ENCODE measurements at regions not wholly inside any gene's neighbourhood (a gene's known extent, or its start where the extent isn't known, plus 50 kb on each side); places are given as distances from the start of the nearest gene placed in this dataset.
"Not testable (repeated sequence)": the region's sequence is repeated elsewhere in the genome, so short reads cannot be mapped to it uniquely, and the experiment has no call there.

DNA sequence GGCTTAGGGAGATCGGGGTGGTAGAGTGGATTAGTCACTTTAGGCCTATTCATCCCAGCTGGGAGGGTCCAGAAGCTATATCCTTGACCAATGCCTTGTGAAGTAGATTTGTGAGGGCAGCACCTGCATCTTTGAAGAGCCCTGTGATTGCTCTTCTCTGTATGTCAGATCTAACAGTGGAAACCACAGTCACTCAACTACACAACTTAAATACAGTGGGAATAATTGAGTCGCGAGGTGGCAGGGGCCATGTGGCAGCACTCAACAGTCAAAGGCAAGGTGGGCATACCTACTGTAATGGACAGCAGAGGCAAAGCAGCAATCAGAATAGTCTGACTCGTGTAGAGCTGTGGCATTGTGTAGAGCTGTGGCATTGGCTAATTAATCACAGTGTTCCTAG, 202.1 kb upstream of the KIF2A start:
- not testable (repeated sequence) for DNase-seq (ENCODE audit: low read depth)

DNA sequence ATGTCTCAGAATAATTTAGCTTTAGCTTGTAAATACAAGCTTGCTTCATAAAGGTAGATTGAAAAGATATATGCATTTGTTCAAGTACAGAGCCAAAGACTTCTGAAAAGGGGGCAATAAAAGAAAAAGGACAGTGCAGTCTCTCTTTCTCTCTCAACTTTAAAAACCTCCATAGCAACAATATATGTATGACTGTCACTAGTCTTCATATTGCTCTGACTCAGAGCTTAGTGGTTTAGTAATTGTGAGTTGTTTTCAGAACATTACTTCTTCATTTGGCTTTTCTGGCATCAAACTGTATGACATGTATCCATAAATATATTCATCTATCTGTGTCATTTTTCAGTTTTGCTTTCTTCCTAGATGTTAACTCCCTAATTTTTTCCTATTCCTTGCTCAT, 194.6 kb upstream of the KIF2A start:
- no peak for DNase-seq (ENCODE audit: low read depth)

DNA sequence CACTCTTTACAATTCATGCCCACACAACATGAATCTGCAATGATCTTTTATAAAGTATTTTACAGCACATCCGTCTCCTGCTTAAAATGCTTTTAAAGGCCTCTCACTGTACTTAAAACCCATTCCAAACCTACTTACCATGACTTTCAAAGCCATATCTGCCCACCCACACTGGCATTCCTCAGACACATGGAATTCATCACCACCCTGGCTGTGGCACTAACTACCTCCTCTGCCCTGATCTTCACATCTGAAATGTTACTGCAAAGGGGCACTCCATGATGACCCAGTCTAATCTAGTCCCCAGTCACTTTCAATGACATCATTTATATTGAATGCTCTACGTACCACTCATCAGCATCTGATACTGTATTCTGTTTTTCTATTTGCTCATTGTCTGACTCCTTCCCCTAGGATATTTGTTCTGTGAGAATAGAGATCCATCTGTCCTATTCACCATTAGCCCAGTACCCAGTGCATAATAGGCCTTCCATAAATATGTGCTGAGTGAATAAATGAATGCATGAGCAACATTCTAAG, 193.2 kb upstream of the KIF2A start:
- DNase-seq (ENCODE audit: low read depth), result no peak

DNA sequence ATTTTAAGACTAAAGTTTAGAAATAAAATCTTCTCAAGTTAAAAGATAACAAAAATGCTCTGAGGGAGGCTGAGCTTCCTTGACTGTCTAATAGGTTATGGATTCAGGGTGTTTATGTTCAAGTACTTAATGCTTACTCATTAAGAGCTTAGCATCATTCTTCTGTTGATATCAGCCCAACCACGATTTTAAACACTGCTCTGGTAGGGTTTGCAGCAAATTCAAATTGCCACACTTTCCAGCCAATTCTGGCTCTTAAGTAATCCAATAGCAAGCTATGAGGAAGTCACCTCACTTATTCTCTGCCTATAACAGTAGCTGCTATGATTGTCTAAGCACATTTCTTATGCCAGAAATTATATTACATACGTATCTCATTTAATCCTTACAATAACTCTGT, 191.0 kb upstream of the KIF2A start:
- no peak for DNase-seq (ENCODE audit: low read depth)

DNA sequence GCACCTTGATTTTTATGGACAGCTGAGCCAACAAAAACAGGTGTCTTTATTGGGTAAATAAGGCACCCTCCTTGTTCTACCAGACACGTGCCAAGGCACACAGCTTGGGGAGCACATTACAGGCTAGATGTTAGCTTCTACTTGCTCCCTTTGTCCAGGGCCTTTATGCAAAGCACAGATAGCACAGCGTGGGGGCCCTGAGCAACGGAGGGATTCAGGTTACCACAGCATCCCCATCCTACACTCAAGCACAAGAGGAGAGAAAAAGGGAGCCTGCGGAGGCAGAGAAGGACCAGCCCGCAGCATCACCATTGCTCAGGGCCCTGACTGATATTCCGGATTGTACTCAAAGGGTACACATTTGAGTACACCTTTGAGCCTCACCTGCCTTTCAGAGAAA, 181.7 kb upstream of the KIF2A start:
- DNase-seq (ENCODE audit: low read depth), result no peak

DNA sequence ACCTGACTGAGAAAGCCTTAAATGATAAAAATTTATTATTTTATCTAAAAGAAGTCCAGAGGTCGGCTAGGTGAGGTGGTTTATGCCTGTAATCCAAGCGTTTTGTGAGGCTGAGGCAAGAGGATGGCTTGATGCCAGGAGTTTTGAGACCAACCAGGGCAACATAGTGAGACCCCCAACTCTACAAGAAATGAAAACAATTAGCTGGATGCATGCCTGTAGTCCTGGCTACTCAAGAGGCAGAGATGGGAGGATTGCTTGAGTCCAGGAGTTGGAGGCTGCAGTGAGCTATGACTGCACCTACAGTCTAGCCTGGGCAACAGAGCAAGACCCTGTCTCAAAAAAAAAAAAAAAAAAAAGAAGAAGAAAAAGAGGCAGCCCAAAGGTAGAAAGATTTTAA, 179.9 kb upstream of the KIF2A start:
- DNase-seq (ENCODE audit: low read depth), result no peak

DNA sequence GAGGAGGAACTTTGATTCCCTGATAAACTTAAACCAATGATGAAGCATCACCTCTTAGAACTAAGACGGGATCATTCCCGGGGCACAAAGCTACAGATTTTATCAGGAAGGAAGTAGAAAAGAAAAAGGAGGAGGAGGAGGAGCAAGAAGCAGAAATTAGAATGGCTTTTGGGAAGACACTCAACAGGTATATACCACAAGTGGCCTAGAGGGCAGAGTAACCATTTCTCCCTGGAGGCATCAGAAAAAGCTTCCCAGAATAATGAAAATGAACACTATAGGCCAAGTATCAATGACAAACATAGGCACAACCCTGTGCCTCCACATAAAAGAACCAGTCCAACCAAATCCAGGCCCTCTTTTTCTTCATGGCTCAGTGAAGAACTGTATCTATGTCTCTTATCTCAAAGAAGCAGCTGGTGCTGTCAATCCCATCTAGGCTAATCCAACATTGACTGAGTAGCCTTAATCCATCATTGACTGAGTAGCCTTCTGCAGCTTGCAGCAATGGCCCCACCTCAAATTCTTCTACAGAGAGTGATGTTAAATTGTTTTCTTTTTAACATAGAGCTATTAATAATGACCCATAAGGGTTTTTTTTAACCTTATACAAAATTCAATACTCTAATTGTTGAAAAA, 178.8 kb upstream of the KIF2A start:
- DNase-seq (ENCODE audit: low read depth), result no peak

DNA sequence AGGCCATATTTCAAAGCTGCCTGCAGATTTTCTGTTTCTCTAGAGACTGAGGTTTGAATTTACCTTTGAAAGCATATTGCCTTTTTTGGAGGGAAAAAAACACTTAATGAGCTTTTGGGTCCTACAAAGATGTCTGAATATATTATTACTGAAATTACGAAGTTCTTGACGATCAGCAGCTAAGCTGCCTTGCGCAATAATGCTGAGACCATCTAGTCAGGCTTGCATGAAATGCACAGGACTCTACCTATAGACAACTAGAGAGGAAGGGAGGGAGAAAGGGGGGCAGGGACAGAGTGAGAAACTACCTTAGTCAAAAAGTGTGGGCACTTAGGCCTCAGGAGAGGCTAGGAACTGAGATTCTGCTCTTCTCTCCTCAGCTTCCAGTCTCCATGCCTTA, 175.9 kb upstream of the KIF2A start:
- DNase-seq (ENCODE audit: low read depth), result no peak

DNA sequence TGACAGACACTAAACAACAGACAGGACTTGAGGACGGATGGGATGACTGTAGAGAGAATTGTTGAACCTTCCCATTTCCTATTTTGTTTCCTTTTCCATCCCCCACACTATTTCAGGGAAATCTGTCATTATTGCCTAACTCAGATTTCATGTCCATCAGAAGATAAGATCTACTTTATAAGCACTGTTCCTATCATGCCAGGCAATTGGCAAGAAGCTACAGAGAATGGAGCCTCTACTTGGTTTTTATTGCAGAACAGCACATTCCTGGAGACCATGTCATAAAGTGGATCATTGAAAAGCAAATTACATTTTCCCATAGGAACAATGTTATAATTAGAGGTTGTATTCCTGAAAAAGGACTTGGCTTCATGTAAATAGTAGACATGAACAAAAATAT, 173.7 kb upstream of the KIF2A start:
- no peak for DNase-seq (ENCODE audit: low read depth)

DNA sequence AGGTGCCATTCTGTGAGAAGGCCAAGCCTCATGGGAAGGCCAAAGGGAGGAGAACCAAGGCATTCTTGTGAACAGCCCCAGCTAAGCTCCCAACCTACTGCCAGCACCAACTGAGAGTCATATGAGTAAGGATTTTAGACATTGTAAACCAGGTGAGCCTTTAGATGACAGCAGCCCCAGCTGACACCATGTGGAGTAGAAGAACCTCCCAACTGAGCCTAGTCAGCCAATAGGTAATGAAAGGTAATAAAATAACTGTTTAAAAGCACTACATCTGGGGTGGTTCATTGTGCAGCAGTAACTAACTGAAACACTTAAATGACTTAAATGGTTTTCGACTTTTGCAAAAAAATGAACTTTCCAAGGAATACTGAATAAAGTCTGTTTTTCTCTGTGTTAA, 172.6 kb upstream of the KIF2A start:
- no peak for DNase-seq (ENCODE audit: low read depth)

DNA sequence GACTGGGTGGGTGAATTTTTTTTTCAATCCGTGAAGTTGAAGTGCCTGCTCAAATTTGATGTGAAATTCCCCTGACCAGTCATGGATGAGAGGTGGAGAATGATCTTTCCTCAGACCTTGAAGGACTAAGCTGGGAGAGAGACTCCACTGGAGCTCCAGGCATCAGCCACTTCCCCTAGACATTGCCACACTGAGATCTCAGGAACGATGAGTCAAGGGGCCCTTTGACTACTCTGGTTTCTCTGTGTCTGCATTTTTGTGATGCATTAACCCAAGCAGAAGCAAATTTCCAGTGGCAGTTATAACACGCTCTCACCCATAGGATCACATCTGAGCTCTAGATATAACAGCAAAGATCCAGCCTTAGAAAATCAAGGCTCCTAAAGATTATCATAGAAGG, 171.2 kb upstream of the KIF2A start:
- DNase-seq (ENCODE audit: low read depth), result no peak

DNA sequence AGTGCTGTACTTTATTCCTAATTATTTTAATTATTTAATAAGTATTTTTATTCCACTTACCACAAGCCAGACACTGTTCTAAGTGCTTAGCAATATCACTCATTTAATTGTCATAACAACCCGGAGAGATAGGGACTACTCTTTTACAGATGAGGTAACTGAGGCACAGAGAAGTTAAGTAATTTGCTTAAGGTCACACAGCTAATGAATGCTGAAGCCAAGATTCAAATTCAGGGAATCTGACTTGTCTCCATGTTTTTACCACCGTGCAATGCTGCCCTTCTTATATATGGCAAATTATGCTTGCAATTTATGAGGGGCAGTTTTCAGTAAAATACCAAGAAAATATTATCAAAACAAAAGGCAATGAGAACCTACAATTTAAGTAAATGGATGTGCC, 168.4 kb upstream of the KIF2A start:
- DNase-seq (ENCODE audit: low read depth), result no peak

DNA sequence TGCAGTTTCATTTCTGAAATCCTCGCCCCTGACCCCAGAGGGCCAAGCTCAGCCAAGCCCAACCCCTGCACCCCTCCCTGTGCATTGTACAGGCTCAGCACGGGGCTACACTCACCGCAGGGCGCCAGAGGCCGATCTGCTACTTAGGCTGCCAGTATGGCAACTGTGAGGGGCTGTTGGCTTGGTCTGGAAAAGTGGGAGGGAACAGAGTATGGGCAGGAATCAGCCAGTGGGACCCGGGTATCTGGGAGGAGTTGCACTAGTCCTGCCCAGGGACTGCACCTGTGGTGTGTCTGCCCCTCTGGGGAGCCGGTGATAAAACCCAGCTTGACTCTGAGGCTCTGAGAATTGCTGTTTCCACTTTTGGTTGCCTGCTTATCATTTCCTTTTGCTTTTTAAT, 167.4 kb upstream of the KIF2A start:
- no peak for DNase-seq (ENCODE audit: low read depth)

DNA sequence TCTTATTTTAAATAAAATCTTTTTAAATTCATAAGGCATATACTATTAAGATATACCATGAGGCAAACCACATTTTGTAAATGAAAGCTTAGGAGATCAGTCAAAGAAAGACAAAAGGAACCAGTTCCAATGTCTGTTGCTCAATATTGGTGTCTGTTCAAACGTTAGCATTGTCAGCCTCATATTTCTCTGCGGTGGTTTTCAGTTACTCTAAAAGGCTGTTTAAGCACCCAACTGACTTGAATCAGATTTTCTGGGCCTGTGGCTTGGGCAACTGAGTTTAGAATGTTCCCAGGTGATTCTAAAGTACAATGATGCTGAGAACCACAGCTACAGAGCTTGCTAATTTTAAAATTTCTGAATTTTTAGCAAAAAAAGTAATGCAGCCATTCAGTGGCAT, 166.3 kb upstream of the KIF2A start:
- no peak for DNase-seq (ENCODE audit: low read depth)

DNA sequence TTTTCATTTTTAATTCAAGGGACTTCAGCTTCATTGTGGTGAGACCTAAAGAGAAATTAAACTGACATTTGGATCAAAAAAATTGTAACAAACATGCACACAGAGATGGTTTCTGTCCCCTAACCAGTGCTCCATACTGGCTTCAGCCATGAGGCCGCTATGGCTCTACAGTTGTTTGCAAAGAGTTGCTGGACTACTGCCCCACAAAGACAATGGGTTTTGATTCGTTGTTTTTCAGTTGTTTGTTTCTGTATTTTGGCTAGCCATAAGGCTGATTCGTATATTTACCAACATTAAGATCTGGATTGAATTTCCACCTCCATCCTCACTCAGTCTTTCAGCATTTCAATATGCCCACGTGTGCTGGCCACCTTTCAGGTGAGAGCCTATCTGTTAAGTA, 163.7 kb upstream of the KIF2A start:
- no peak for DNase-seq (ENCODE audit: low read depth)

DNA sequence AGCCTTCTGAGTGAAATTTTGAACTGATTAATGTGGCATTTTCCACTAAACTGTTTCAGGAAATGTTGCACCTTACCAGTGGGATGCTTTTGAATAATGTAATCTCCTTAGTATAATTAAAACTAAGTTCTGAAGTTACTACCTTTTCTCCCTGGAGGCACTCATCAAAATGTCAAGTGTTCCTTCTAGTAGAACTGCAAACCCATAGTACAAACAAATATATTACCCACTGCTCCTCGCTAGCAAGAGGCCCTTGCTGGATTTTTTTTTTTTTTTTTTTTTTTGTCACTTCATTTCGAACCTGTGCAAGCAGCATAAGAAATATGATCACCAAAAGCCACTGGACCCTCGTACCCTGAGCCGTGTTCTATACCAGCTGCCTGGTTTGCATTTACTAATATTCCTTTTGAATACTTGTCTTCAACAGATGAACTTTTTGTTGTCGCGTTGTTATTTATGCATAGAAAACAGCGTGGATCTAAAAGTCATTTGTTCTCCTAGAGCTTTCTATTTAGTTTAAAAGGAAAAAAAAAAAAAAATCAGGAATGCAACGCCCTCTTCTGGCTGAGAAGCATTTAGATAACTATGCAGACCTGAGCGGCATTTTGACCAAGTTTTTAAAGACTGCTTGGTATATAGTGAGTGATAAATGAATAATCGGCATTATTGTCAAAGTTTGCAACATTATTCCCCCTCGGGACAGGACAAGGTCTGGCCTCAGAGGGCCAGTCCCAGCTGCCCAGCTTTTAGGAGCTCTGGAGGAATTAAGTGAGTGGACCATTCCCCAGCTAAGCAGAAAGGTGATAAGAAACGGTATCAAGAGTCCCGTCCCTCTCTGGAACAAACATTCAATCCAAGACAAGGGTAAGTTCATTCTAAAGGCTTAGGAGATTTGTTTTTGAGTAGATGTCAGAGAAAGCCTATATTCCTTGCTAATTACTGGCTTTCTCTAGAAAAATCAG, 162.5 kb upstream of the KIF2A start:
- no peak for DNase-seq (ENCODE audit: low read depth)

DNA sequence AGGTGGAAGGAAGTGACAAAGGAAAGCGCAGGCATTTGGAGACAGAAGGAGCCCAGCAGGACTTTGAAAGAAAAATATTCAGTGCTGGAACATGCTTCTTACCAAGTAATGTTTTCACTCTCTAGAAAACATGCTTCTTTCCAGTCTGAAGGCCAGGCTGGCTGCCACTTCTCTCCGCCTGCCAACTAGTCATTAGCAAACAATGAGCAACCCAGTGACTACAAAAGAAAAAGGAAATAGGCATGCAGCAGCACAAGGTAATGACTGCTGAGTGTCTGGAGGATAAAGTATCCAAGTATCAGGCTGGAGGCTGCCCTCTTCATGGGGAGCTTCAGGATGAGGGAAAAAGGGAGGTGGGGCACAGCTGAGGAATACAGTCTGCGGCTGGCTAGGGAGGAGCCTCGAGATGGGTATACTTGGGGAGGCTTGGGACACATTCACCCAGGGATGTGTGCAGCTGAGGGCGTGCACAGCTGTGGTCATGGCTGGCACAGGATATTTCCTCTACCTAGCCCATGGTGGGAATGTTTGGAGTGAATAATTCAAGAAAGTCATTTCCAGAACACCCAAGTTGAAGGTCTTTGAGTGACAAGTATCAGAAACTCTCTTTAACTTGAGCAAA, 161.5 kb upstream of the KIF2A start:
- DNase-seq (ENCODE audit: low read depth), result no peak

DNA sequence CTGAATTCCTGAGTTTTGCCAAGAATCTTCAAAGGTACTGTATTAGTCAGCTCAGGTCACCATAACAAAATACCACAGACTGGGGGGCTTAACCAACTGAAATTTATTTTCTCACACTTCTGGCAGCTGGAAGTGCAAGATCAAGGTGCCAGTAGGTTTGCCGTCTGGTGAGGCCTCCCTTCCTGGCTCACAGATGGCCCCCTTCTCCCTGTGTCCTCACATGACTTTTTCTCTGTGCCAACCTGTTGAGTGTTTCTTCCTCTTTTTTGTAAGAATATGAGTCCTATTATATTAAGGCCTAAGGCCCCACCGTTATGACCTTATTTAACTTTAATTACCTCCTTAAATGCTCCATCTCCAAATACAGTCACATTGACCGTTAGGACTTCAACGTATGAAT, 156.1 kb upstream of the KIF2A start:
- DNase-seq (ENCODE audit: low read depth), result no peak

DNA sequence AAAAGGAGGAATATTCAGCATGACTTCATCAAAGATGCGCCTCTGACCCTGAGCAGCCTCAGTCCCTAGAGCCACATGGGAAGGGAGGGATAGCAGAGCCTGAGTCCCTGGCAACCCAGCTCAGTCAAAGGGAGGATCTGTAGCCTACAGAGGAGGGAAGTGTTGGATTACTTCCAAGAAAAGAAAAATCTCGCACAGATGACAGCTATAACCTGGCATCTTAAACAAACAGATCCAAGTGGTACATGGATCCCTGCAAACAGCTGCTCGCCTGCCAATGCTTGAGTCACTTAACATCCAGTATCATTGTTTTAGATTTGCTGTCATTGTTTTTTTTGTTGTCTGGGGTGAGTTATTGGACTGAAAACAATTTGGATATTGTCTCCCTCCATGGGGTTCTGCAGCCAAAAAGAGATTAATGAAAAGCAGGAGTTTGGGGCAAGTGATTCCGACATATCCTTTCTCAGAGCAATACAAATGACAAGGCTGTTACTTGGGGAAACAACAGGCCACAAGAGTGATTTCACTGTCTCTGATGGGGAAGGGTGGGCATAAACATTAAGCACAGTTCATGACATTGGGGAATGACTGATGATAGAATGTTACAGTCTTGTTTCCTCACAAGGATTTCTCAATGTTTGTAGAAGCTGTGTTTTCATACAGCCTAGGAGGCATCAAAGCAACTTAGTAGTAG, 153.5 kb upstream of the KIF2A start:
- DNase-seq (ENCODE audit: low read depth), result no peak

DNA sequence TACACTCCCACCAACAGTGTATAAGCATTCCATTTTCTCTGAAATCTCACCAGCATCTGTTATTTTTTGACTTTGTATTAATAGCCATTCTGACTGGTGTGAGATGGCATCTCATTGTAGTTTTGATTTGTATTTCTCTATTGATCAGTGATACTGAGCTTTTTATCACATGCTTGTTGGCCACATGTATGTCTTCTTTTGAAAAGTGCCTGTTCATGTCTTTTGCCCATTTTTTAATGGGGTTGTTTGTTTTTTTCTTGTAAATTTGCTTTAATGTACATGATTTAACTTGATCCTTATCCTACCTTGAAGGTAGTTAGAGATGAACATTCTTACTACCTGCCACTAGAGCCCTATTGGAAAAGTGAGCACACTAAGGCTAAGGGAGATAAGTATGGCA, 151.2 kb upstream of the KIF2A start:
- DNase-seq (ENCODE audit: low read depth), result no peak

DNA sequence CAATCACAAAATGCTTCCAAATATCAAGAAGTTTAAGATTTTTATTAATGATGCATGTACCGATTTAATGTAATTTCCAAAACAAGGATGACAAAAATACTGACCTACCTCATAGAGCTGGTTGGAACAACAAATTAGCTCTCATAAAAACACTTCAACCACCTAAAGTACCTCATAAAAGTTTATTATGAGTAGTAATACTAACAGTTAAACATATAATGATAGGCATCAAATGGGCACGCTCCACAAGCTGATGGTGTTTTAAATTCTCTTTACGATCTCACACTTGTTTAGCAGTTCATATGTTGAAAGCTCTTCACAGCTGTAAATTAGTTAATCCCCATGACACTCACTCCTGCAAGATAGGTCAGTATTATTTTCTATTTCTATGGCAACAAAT, 150.0 kb upstream of the KIF2A start:
- no peak for DNase-seq (ENCODE audit: low read depth)

DNA sequence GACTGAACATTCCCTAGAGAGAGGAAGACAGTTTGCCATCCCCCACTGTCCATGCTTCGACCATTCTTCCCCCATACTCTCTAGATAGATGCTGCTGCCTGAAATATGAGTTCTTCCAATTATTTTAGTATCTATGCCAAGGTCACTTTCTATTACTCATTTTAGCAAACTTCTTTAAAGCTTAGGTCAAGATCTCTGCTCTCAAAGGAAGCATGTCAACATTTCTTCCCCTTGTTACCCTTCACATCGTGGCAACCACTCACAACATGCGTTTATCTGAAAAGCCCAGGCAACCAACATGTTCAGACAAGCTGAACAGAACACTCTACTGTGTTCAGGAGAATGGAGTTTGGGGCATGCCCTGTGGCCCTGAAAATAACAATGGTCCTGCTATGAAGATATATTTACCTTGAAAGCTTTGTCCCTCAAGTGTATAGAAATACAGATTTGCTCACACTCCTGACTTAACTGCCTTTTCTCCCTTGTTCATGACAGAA, 138.4 kb upstream of the KIF2A start:
- no peak for DNase-seq (ENCODE audit: low read depth)

All from GM04504 (cell line).